ENCODE measurements at regions not wholly inside any gene's neighbourhood (a gene's known extent, or its start where the extent isn't known, plus 50 kb on each side); places are given as distances from the start of the nearest gene placed in this dataset.

GRCh38 chr2:134080386-134081089, 173.3 kb upstream of the MGAT5 start:
- TF ChIP-seq CTCF (IDR thresholded peaks at IDR 0.05): no peak
- H3K27ac Mint-ChIP-seq: no peak overlapping the region
- H3K4me3 Mint-ChIP-seq: no peak overlapping the region
- H3K9me3 Mint-ChIP-seq: peaks cover 4% of the 10 kb centered on the region; the same call in 1 of the 2 replicates
- peaks cover 4% of the 10 kb centered on the region; the same call in 1 of the 2 replicates for H3K36me3 Mint-ChIP-seq (ENCODE audit: low read depth)
- no peak for DNase-seq
- peaks cover 26% of the 10 kb centered on the region for H3K27me3 Mint-ChIP-seq (ENCODE audit: insufficient read depth)
- H3K4me1 Mint-ChIP-seq (ENCODE audit: low read depth): peaks cover 22% of the 10 kb centered on the region

GRCh38 chr2:134081238-134081938, 172.5 kb upstream of the MGAT5 start:
- DNase-seq: no peak
- Mint-ChIP-seq H3K4me1 (ENCODE audit: low read depth) (peaks cover 22% of the 10 kb centered on the region), H3K36me3 (ENCODE audit: low read depth) (no peaks in the 10 kb centered on the region), H3K27me3 (ENCODE audit: insufficient read depth) (peaks cover 28% of the 10 kb centered on the region), H3K9me3 (no peaks in the 10 kb centered on the region), H3K27ac (no peak overlapping the region), H3K4me3 (no peak overlapping the region)
- TF ChIP-seq CTCF (IDR thresholded peaks at IDR 0.05): no peak

- Mint-ChIP-seq H3K27me3 (ENCODE audit: insufficient read depth) (peaks cover 18% of the 10 kb centered on the region), H3K9me3 (no peaks in the 10 kb centered on the region), H3K27ac (no peak overlapping the region), H3K4me1 (ENCODE audit: low read depth) (peaks cover 22% of the 10 kb centered on the region), H3K4me3 (no peak overlapping the region), H3K36me3 (ENCODE audit: low read depth) (no peaks in the 10 kb centered on the region)
- TF ChIP-seq CTCF (IDR thresholded peaks at IDR 0.05): no peak
- no peak for DNase-seq
Observed at GRCh38 chr2:134083548-134083947, 170.3 kb upstream of the MGAT5 start.

- H3K4me3 Mint-ChIP-seq: no peak overlapping the region
- H3K9me3 Mint-ChIP-seq: no peaks in the 10 kb centered on the region
- no peak for DNase-seq
- no peak overlapping the region for H3K27ac Mint-ChIP-seq
- peaks cover 5% of the 10 kb centered on the region; the same call in 1 of the 2 replicates for H3K4me1 Mint-ChIP-seq (ENCODE audit: low read depth)
- TF ChIP-seq CTCF (IDR thresholded peaks at IDR 0.05): no peak
- H3K36me3 Mint-ChIP-seq (ENCODE audit: low read depth): no peaks in the 10 kb centered on the region
- peaks cover 26% of the 10 kb centered on the region for H3K27me3 Mint-ChIP-seq (ENCODE audit: insufficient read depth)
Observed at GRCh38 chr2:134086594-134087219, 167.2 kb upstream of the MGAT5 start.

- TF ChIP-seq CTCF (IDR thresholded peaks at IDR 0.05): no peak
- Mint-ChIP-seq H3K36me3 (ENCODE audit: low read depth) (no peaks in the 10 kb centered on the region), H3K9me3 (no peaks in the 10 kb centered on the region), H3K4me1 (ENCODE audit: low read depth) (no peaks in the 10 kb centered on the region), H3K4me3 (no peak overlapping the region), H3K27me3 (ENCODE audit: insufficient read depth) (peaks cover 24% of the 10 kb centered on the region), H3K27ac (no peak overlapping the region)
- no peak for DNase-seq
Observed at GRCh38 chr2:134087371-134087921, 166.4 kb upstream of the MGAT5 start.
